H1 (cell line): ENCODE measurements at regions not wholly inside any gene's neighbourhood (a gene's known extent, or its start where the extent isn't known, plus 50 kb on each side); places are given as distances from the start of the nearest gene placed in this dataset.

ENCODE experiments used
- CBX8 ChIP-seq: fragments of 300-800, 300-1000 bp; sonication (generic); IDR thresholded peaks from 2 replicates; pipeline ENCODE4 v1.7.1; 2016; ENCODE audit warnings: low read depth, low read length, borderline replicate concordance
- PHF8 ChIP-seq: fragments of 200-600 bp; sonication (generic); conservative IDR thresholded peaks from 2 replicates; pipeline ENCODE4 v1.7.1; 2012; ENCODE audit warnings: low read depth, mild to moderate bottlenecking, inconsistent platforms, low read length, moderate library complexity
- POU5F1 ChIP-seq: IDR thresholded peaks from 2 replicates; pipeline ENCODE4 v1.6.1; 2011; ENCODE audit warnings: low read depth, mild to moderate bottlenecking, low read length, moderate library complexity
- TAF1 ChIP-seq: IDR thresholded peaks from 2 replicates; pipeline ENCODE4 v1.6.1; 2011; ENCODE audit warnings: mild to moderate bottlenecking, low read depth, low read length
- ZNF274 ChIP-seq: IDR thresholded peaks from 2 replicates; pipeline ENCODE4 v1.7.0; 2012; ENCODE audit warnings: low read length, borderline replicate concordance; ENCODE audit errors: extremely low read depth

- no peak for TF ChIP-seq ZNF274
- TF ChIP-seq PHF8, result no peak
- no peak for TF ChIP-seq TAF1
- no peak for TF ChIP-seq POU5F1
- TF ChIP-seq CBX8, result no peak
Observed at GRCh38 chr1:244207042-244207934, 156.2 kb downstream of the ZBTB18 start (continued).
